Inflammatory macrophage treated with lipopolysaccharide for 1 hour (primary cell): ENCODE measurements at regions not wholly inside any gene's neighbourhood (a gene's known extent, or its start where the extent isn't known, plus 50 kb on each side); places are given as distances from the start of the nearest gene placed in this dataset.
"Not testable (repeated sequence)": the region's sequence is repeated elsewhere in the genome, so short reads cannot be mapped to it uniquely, and the experiment has no call there.

Experiments used
- DNase-seq, 2 donors: peaks; one replicate each; pipeline ENCODE4 v3.0.0-alpha.2; 2020 to 2022

DNA sequence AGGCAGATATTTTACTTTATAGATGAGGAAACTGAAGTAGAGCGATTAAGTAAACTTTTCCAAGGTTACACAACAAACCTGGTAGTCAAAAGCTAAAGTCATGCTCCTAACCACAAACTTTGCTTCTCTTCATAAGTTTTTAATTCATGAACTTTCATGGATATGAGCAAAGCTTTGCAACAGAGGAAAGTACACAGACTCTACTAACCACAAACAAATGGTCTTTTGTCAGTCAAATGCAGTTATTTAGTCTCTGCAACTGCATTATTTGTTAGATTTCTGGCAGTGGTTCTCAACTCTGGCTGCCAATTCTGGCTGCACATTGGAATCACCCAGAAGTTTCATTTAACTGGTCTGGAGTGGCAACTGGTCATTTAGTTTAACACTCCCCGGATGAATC lies 140.6 kb upstream of the TMEM168 start:
- peak; percentile 93 to 95 for DNase-seq

DNA sequence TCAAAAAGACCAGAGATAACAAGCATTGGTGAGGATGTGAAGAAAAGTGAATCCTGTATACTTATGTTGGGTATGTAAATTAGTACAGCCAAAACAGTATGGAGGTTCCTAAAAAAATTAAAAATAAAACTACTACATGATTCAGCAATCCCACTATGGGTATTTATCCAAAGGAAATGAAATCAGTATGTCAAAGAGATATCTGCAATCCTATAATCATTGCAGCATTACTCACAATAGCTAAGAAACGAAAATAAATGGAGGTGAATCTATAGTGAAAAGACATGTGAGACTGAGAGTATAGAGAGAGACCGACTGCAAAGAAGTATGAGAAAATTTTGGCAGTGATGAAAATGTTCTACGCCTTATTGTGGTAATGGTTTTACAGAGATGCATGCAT lies 139.2 kb upstream of the TMEM168 start:
- peak in 1 of 2 donors; percentile 10 for DNase-seq

DNA sequence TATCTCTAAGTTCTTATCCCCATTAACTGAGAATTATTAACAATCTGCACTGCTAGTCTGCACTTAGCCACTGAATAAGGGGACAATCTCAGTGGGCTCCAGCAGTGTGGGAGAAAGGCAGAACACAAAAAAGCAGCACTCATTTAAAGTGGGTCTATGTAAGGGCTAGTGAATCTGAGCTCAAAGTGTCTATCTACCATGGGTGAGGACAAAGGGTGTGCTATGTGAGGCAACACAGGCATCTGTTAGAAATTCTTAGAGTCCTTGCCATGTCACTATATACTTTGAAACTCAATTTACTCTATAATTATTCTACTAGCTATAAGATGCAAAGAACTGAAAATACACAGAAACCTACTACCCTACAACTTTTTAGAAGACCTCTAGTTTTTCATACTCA lies 135.8 kb upstream of the TMEM168 start:
- DNase-seq = no peak

DNA sequence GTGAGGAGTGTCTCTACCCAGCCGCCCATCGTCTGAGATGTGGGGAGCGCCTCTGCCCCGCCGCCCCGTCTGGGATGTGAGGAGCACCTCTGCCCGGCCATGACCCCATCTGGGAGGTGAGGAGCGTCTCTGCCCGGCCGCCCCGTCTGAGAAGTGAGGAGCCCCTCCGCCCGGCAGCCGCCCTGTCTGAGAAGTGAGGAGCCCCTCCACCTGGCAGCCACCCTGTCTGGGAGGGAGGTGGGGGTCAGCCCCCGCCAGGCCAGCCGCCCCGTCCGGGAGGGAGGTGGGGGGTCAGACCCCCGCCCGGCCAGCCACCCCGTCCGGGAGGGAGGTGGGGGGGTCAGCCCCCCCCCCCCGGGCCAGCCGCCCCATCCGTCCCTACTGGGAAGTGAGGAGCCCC lies 132.4 kb upstream of the TMEM168 start:
- not testable (repeated sequence) for DNase-seq

DNA sequence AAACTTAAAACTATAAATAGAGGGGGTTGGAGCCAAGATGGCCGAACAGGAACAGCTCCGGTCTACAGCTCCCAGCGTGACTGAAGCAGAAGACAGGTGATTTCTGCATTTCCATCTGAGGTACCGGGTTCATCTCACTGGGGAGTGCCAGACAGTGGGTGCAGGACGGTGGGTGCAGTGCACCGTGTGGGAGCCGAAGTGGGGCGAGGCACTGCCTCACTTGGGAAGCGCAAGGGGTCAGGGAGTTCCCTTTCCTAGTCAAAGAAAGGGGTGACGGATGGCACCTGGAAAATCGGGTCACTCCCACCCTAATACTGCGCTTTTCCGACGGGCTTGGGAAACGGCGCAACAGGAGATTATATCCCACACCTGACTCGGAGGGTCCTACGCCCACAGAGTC lies 126.2 kb upstream of the TMEM168 start:
- DNase-seq = not testable (repeated sequence)

DNA sequence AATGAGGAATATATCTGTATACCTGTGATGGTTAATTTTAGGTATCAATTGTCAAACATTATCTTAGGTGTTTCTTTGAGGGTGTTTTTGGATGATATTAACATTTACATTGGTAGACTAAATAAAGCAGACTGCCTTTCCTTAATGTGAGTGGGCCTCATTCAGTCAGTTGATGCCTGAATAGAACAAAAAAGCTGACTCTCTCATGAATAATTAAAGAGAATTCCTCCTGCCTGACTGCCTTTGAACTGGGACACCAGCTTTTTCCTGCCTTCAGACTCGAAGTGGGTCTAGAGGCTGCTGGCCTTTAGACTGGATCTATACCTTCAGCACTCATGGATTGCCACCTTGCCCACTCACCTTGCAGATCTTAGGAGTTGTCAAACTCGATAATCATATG lies 117.9 kb upstream of the TMEM168 start:
- no peak for DNase-seq

DNA sequence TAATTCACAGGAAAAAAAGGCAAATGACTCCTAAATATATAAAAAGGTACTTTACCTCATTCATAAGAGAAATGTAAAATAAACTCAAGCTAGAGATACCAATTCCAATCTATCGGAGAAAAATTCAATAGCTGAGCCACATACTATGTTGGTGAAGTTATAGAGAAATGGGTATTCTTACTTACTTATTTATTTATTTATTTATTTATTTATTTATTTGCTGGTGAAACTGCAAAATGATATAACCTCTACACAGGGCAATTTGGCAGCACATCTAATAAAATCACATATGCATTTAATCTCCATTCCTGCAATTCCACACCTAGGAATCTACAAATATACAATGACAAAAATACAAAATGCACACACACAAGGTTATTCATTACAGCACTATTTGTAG lies 117.5 kb upstream of the TMEM168 start:
- DNase-seq = no peak

DNA sequence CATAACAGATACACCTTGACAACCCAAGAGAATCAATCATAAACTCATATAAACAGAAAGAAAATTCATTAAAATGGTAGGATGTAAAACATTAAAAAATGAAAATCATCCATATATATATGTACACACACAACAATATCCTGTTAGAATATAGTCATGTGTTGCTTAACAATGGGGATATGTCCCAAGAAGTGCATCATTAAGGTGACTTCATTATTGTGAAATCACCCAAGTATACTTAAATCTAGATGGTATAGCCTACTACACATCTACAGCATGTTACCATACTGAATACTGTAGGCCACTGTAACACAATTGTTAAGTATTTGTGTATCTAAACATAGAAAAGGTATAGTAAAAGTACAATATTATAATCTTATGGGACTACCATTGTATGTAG lies 115.8 kb upstream of the TMEM168 start:
- peak; percentile 38 to 47 for DNase-seq

DNA sequence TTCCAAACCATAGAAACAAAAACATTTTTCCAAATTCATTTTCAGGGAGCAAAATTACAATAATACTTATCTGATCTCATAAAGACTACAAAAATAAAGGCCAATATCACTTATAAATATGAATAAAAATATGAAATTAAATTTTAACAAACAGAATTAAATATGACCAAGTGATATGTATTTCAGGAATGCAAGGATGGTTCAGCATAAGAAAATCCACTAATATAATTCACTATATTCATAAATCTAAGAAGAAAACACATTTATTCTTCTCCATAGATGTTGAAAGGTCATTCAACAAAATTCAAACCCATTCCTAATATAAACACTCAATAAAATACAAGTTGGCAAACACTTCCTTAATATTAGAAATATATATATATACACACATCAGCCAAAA lies 115.2 kb upstream of the TMEM168 start:
- no peak for DNase-seq

DNA sequence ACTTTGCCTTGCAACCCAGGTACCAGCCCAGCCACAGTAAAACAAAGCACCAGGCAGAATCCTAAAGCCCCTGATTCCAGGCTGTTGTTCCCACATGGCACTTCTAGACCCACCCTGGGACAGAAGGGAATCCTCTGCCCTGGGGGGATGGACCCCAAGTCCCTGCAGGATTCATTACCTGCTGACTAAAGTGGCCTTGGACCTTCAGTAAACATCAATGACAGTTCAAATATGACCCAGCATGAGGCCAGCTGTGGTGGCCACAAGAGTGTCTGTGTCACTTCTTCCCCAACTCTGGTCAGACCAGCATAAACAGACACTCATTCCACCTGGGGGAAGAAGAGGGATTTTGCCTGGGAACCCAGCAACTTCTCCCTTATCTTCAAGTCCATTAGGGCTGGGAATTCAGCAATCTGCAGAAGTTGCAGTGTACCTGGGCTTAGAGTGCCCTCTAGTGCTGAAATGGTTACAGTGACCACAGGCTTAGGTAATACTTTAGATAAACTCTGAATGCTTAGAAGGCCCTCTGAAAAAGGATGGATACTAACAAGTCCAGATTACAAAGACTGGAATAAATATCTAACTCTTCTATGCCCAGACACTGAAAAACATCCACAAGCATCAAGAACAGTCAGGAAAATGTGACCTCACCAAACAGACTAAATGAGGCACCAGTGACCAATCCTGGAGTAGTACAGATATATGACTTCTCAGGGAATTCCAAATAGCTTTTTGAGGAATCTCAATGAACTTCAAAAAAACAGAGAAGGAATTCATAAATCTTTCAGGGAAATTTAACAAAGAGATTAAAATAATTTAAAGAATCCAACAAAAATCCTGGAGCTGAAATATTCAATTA lies 108.5 kb upstream of the TMEM168 start:
- peak; percentile 48 to 88 for DNase-seq

DNA sequence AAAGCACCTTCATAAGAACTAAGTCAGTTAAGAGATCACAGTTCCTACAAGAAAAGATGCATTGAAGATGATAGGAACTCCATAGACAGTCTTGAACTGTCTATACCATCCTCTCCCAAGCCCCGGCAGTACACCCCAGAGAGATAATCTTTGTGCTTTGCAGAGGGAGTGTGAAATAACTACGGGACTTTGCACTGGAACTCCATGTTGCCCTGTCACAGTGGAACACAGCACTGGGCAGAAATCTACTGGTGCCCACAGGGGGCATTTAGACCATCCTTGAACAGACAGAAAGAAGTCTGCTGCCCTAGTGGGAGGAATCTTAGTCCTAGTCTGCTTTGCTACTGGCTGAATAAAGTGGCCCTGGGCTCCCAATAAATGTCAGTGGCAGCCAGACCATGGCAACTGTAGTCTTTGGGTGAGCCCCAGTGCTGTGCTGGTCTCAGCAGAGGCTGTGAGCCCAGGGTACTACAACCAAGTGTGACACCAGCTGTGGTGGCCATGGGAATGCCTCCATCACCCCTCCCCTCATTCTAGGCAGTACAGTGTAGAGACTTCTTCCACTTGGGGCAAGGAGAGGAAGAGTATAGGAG lies 107.7 kb upstream of the TMEM168 start:
- DNase-seq = no peak

DNA sequence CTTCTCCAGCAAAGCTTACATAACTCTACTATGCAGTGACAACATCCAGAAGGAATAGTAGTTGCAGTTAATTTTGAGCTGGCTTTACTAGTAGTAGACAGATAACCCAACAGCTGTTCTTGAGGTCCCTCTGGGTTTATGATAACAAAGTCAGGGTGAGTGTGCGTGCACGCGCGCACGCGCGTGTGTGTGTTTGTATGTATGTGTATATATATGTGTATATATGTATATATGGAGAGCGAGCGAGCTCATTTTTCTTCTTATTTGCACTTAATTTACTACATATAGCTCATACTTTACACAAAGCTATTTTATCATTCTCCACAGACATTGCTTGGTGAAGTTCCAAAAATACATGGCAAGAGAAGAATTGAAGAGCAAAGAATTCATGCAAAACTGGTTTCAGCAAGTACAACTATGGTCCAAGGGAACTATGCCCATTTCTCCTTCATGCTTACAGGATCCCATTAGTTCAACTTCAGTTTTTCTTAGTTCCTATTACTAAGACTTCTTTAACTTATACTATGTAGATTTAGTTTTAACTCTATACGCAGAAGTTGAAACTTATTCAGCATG lies 105.9 kb upstream of the TMEM168 start:
- DNase-seq = no peak

DNA sequence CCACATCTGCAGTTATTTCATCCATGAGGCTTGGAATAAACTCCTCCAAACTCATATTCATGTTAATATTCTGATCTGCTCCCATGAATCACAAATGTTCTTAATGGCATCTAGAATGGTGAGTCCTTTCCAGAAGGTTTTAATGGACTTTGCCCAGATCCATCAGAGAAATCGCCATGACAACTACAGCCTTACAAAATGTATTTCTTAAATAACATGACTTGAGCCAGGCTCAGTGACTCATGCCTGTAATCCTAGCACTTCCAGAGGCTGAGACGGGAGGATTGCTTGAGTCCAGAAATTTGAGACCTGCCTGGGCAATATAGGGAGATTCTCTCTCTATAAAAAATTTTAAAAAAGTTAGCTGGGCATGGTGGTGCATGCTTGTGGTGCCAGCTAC lies 102.1 kb upstream of the TMEM168 start:
- DNase-seq = no peak

DNA sequence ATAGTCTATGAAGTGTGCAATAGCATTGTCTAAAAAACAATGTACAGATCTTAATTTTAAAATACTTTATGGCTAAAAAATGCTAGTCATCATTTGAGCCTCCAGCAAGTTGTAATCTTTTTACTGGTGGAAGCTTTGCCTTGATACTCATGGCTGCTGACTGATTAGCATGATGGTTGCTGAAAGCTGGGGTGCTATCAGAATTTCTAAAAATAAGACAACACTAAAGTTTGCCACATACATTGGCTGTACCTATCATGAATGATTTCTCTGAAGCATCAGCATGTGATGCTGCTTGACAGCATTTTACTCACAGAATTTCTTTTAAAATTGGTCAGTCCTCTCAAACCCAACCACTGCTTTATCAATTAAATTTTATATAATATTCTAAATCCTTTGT lies 101.5 kb upstream of the TMEM168 start:
- no peak for DNase-seq

DNA sequence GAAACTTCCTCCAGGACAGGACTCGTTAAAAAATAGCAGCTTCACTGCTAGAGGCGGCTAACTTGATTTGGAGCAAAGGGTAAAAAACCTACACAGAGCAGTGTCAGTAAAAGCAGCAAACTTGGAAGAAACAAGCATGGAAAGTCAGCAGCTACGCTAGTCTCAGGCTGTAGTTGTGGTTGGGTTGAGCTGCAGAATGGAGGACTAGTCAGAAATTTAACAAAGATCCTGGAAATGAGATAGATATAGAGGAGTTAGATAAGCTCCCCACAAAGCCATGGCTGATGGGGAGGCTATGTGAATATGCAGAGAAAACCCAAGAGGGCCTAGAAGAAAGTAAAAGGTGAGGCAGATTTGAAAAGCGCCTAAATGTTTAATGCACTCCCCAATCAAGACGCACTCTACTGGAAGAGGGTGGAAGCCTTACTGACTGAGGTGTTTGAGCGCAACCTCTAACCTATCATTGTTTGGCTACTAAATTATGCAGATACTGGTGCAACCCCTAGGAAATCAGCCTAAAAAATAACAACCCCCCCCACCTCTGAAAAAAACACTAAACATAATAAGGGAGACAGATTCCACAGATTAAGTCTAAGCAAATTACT lies 99.7 kb upstream of the TMEM168 start:
- DNase-seq = no peak

DNA sequence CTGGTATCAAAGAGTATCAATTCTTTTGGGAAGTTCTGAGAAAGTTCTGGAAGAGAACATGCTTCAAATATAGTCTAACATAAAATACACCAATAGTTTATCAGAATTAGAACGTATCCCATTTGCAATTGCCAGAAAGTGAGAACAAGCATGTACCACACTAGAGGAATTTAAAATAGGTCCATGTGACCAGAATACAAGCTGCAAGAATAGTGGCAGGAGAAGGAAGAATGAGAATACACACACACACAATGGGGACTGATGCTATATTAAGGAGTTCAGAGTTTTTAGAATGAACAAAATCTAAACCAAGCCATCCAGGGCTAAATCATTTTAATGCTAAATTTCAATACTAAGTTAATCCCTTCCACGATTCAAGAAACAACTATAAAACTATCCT lies 99.1 kb upstream of the TMEM168 start:
- DNase-seq = no peak

DNA sequence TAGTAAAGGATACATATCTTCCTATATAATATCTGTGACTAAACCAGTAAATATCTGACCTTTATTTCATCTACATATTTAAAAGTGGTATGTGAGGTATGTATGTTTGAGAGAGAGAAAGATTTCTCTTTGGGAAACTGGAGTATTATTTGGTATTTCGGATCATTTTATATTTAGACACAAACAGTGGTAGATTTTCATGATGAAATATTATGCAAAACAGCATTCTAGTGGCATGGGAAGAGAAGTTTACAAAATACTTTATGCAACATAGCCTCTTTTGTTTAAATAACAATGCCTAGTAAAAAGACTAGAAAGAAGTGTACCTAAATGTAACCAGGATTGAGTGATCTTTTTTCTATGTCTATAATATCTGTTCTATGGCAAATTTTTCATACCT lies 98.6 kb upstream of the TMEM168 start:
- peak in 1 of 2 donors; percentile 18 for DNase-seq

DNA sequence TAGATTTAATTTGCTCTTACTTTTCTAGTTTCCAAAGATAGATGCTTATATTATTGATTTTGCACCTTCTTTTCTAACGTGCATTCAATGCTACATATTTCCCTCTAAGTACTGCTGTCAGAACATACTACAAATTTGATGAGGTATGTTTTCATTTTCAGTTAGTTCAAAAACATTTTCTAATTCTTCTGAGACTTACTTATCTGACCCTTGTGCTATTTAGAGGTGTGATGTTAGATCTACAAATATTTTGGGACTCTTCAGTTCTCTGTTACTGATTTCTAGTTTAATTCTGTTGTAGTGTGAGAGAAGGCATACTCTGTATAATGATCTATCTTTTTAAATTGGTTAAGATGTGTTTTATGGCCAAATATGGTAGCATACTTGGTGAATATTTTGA lies 97.8 kb upstream of the TMEM168 start:
- DNase-seq = no peak

DNA sequence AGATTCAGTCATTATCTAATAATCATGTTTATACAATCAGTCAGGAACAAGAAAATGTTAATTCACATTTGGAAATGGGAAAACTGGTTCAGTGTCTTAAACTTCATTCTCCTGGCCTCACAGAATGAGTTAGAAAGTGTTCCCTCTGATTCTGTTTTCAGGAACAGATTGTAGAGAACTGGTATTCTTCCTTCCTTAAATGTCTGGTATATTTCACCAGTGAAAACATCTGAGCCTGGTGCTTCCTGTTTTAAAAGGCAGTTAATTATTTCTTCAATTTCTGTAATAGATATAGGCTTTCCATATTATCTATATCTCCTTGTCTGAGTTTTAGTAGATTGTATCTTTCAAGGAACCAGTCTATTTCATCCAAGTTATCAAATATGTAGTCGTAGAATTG lies 97.1 kb upstream of the TMEM168 start:
- peak; percentile 24 to 43 for DNase-seq

DNA sequence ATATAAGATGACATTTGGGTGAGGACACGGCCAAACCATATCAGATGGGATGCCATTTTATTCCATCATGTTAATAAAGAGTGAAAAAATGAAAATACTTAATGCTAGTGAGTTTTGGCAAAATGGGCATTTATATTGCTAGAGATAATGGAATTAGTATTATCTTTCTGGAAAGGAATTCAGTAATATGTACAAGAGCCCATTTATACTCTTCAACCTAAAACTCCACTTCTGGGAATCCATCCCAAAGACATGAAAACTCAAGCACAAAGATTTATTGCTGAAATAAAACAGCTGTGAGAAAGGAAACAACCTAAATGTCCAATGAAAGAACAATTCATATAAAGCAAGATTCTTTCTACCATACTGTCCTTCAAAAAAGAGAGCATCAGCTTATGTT lies 96.0 kb upstream of the TMEM168 start:
- DNase-seq = no peak

DNA sequence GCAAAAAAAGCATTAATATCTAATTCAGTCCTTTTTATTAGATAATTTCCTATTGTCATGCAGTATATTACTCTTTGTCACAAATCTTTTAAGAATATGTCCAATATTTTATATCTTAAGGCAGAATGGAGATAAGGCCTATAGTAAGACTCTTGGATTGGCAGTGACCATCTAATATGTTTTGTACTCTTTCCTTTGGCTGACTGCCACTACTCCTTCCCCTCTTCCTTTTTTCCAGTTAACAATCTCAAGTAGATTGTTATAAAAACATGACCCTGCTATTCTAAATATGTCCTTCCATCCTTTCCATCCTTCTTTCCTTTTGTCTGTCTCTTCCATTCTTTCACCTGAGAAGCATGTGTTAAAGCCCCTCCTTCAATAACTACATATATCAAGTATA lies 92.8 kb upstream of the TMEM168 start:
- DNase-seq = no peak

DNA sequence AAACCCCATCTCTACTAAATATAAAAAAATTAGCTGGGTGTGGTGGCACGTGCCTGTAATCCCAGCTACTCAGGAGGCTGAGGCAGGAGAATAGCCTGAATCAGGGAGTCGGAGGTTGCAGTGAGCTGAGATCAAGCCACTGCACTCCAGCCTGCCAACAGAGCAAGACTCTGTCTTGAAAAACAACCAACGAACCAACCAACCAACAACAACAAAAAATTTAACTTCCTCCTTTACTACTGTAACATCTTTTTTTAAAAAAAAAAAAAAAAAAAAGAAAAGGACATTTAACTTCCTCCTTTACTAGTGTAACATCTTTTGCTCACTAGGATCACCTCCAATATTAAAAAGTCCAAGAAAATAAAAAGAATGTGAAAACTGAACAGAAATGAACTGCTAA lies 92.3 kb upstream of the TMEM168 start:
- DNase-seq = peak in 1 of 2 donors; percentile 19

DNA sequence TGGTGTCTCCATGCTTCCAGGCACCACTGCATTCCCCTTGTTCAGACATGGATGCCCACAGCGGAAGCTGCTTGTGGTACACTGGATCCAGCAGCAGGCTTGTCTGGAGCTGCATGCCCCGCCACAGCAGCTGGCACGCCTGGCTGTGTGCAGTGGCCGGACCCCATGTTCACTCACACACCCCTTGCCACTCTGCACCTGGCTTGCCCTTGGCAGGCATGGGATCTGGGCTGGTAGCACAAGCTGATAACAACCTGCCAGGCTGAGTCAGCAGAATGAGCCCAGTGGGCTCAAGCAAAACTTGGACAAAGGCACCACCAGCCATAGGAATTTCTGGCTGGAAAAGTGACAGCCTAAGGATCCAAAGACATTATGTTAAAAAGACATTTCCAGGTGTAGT lies 91.8 kb upstream of the TMEM168 start:
- DNase-seq = no peak

DNA sequence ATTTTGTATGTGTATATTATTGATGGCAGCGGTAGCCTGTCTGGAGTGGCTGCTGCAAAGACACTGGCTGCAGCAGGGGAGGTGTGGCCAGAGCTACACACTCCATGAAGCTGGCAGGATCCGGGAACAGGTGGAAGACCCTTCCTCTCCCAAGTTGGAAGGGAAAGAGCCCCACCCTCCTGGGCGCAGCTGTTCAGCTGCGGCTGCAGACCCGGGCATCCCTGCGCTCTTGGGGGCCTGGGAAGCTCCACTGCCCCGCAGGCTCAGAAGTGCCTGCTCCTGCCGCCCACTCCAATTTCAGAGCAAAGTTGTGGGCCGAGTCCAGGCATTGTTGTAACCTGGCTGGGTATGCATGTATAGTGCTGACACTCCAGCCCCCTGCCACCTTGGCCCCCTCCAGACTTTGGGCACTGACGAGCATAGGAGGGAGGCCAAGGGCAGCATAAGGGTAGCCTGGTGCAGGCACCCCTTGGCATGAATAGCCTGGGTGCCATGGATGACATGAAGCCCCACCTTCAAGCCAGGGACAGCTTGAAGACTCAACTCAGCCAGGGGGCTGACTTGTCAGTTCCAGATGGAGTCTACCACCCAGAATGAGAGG lies 90.7 kb upstream of the TMEM168 start:
- no peak for DNase-seq
